ENCODE measurements at regions not wholly inside any gene's neighbourhood (a gene's known extent, or its start where the extent isn't known, plus 50 kb on each side); places are given as distances from the start of the nearest gene placed in this dataset.

DNA sequence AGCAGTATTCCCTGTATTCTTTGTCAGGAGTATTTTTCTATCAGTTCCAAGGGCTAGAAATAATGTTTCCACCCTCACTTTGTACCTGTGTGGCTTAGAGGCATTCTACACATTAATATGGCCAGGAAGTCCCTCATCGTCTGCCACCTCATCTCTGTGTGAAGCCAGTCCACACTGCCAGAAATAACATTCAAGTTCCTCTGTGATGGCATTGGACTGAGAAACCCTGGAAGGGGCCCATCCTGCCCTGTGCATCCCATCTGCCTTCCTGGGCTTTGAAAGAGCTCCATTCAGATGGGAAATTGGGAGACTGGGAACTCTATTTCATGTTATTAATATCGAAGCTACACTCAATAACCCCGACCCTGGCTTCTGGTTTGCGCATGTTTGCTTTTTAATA, 497.2 kb upstream of the CDH5 start:
- no peak for DNase-seq (ENCODE audit: low spot score)

- DNase-seq (ENCODE audit: low spot score) = no peak
Measured at GRCh38 chr16:65867276-65867960, 499.1 kb upstream of the CDH5 start.

DNA sequence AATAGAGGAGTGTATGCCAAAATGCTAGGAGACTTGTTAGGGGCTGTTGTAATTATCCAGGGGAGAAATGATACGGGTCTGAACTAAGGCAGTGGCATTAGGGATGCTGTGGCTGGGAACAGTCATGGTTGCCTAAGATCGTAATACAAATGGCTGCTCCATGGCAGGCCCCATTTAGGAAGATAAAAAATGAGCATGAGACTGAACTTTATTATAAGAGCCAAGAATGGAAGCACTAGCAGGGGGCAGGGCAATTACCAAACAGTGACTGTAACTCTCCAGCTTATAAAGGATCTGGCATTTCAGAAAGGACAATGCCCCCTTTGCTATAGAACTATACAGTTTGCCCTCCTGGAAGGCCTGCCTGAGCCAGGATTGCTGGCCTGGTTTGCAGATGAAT, 503.3 kb upstream of the CDH5 start:
- no peak for DNase-seq (ENCODE audit: low spot score)

DNA sequence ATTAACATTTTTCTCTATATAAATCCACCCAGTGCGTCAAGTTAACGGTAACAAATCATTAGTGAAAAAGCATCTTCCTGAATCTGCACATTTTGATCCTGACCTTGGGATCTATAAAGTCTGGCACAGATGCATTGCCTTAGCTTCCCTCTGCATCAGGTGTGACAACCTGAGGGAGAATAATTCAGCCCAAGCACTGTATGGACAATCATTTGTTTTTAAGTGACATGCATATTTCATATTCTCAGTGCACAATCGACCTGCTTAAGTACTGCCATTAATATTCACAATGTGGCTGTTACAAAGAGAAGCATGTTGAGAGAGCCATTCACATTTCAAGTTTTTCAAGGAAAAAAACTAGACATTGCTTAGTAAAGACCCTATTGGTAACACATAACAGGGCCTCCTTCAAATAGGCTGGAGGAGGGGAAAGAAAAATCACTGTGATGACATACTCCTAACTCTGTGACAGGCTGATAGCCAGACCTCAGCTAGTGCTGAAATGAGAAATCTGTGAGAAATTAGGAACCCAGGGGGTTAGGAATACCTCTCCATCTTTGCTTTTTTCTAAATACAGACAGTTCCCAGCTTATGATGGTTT, 505.3 kb upstream of the CDH5 start:
- no peak for DNase-seq (ENCODE audit: low spot score)

GRCh38 chr16:65855171-65856145, 511.0 kb upstream of the CDH5 start:
- no peak for DNase-seq (ENCODE audit: low spot score)

GRCh38 chr16:65846210-65846602, 520.3 kb upstream of the CDH5 start:
- no peak for DNase-seq (ENCODE audit: low spot score)

- no peak for DNase-seq (ENCODE audit: low spot score)
Measured at GRCh38 chr16:65845466-65846209, 520.9 kb upstream of the CDH5 start.

GRCh38 chr16:65843941-65844340, 522.5 kb upstream of the CDH5 start:
- no peak for DNase-seq (ENCODE audit: low spot score)

DNA sequence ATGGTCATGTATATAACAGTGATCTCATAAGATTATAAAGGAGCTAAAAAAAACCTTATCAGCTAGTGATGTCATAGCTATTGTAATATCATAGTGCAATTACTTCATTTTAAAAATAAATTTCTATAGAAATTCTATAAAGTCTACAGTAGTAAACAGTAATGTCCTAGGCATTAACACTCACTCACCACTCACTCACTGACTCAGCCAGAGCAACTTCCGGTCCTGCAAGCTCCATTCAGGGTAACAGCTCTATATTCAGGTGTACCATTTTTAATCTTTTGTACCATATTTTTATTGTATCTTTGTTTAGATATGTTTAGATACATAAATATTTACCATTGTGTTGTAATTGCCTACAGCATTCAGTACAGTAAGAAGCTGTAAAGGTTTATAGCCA, 524.4 kb upstream of the CDH5 start:
- DNase-seq (ENCODE audit: low spot score) = no peak

DNA sequence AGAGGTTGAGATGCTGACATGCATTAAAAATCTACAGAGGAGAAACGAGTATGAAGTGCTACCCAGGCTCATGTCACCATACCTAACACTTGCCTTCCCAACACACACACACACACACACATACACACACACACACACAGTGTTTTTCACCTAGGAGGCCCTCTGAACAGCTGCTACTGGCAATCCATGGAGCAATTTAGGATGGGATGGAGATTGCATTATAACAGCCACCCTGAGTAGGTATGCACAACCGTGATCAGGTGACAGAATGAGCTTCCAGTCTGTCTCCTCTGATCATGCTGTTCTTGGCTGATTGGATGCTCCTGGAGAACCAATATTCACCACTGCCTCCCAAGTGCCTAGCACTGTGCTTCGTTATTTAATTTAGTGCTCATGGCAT, 528.5 kb upstream of the CDH5 start:
- no peak for DNase-seq (ENCODE audit: low spot score)

- DNase-seq (ENCODE audit: low spot score) = no peak
Measured at GRCh38 chr16:65837464-65837863, 529.0 kb upstream of the CDH5 start.

DNA sequence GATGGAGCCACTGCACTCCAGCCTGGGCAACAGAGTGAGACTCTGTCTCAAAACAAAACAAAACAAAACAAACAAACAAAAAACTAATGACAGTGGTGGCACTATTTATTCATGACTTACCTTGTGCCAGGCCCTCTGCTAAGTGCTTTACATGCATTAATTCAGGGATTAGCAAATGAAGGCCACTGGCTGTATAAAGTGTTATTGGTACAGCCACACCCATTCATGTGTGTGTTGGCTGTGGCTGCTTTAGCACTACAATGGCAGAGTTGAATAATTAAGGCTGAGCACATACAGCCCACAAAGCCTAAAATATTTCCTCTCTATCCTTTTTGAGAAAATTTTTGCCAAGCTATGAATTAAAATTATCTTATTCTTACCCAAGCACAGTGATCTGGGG, 531.8 kb upstream of the CDH5 start:
- no peak for DNase-seq (ENCODE audit: low spot score)

- DNase-seq (ENCODE audit: low spot score) = no peak
Measured at GRCh38 chr16:65833171-65833871, 533.2 kb upstream of the CDH5 start.

- DNase-seq (ENCODE audit: low spot score) = no peak
Measured at GRCh38 chr16:65832679-65833078, 533.8 kb upstream of the CDH5 start.

GRCh38 chr16:65831903-65832666, 534.4 kb upstream of the CDH5 start:
- DNase-seq (ENCODE audit: low spot score) = no peak

DNA sequence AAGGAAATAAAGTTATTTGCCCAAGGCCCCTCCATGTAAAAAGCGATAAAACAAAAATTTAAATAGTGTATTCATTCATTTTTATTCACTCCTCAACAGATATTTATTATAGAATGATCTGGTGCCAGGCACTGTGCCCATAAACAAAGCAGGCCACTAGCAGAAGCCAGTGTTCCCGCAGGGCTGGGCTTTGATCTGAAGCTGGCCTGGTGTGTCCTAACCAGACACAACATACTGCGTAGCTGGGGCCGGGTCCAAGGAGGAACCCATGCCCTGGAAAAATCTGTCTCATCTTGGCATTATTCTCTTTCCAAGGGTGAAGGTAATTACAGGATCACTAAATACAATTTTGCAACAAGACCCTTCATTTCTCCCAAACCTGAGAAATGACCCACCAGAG, 537.4 kb upstream of the CDH5 start:
- DNase-seq (ENCODE audit: low spot score) = no peak

GRCh38 chr16:65828296-65828695, 538.2 kb upstream of the CDH5 start:
- DNase-seq (ENCODE audit: low spot score) = no peak

DNA sequence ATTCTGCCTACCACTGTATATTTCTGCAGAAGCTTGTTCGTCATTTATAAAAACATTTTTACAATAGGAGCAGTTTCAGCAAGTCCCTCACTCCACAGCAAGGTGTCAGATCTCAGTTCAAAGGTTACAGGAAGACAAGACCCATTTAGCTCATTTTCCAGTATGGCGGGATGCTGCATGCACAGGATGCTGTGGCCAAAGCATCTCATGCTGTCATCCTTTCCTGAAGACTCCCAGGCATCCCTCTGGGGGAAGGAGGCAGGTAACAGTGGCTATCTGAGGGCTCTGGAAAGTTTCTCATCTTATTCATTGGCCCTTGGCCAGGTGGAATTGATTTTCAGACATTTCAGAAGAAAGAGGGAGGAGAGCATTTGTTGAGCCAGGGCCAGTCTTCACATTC, 539.3 kb upstream of the CDH5 start:
- no peak for DNase-seq (ENCODE audit: low spot score)

DNA sequence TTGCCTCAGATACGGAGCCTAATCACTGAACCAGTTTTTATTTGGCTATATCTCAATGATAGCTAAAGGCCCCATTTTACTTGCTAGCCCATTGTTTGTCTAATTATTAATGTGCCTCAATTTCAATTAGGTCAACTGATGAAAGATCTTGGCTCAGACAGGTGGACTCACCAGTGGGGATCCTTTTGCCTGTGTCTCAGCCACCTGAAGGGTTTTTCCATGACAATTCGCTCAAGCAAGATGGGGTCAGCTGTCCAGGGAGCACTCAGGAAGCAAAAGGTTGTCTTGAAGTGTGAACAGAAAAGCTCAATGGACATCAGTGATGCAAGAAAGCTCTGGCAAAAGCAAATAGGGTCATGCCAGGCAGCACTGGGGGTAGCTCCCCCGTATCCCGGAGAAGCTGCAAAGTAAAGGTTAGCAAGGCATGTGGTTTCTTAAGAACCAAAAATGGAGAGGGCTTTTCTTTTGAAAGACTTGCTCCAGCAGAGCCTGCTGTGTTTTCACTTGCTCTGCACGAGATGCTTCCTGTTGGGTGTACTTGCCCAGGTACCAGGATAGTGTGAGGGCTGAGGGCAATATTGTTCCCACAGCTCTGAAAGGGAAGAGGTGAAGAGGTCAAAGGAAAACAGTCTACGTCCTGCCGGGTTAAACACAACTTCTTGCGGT, 541.2 kb upstream of the CDH5 start:
- no peak for DNase-seq (ENCODE audit: low spot score)

DNA sequence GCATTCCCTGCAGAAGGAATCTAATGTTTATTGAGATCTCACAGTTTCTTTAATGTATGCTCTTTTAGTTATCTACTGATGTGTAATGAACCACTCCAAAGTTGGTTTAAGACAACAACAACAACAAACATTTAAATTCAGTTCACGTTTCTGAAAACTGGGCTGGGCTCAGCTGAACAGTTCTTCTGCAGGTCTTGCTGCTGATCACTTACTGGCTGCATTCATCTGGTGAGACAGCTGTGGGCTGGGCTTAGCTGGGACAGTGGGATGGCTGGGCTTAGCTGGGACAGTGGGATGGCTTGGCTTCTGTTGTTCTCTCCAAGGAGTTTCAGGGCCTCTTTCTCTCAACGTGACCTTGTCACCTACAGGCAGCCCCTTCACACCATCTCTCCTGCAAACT, 544.3 kb upstream of the CDH5 start:
- DNase-seq (ENCODE audit: low spot score) = no peak
